ENCODE measurements at regions not wholly inside any gene's neighbourhood (a gene's known extent, or its start where the extent isn't known, plus 50 kb on each side); places are given as distances from the start of the nearest gene placed in this dataset.

GRCh38 chr5:99928490-99928889, 606.7 kb upstream of the FAM174A start:
- TF ChIP-seq POLR2A (IDR thresholded peaks at IDR 0.05): no peak
- TF ChIP-seq CTCF (IDR thresholded peaks at IDR 0.05): no peak
